NCI-H2196 treated with DMSO at 0.1 percent for 48 hours (cell line): ENCODE measurements at regions not wholly inside any gene's neighbourhood (a gene's known extent, or its start where the extent isn't known, plus 50 kb on each side); places are given as distances from the start of the nearest gene placed in this dataset.

Experiments used
- DNase-seq: peaks from one replicate; lab custom pipeline; 2025; ENCODE audit not compliant: unreplicated experiment; lab: John Stamatoyannopoulos, UW

DNA sequence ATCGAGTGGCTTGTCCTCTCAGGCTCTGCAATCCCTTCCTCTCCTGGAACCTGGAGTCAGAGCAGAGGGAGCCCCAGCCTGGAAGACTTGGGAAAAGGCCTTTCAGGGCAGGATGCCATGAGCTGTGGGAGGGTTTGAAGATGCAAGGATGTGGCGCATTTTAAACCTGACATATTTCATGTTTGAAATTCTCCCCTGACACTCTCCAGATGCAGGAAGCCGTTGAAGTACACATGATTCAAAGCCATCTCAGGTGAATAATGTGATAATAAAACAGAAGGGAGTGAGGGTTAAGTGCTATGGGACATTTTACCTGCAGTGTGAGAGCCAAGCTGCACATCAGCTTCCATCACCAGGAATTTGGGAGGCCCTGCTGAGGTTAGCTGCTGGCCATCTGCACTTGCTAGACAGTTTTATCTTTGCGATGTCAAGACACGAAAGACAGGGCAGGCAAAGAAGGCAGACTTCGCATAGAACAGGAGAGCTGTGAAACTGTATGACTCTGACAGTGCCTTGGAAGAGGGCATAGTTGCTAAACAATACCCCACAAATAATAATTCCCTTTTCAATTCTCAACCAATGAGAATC lies 159.1 kb upstream of the GDF10 start:
- no peak for DNase-seq

DNA sequence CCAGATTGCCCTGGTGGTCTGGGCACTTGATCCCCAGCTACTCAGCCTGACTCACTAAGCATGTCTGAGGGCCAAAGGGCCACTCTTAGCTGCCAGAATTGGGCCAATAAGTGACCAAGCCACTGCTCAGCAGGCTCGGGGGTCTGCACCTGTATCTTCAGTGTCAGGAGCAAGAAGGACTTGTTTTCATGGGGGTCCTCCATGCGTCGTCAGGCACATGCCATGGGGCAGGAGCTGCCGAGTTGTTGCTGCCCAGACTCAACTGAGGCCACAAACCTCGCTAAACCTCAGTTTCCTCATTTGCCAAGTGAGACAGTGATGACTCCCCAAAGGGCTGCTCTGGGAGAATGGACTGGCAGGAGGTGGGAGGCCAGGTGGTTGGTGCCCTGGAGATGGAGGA lies 158.6 kb upstream of the GDF10 start:
- no peak for DNase-seq

DNA sequence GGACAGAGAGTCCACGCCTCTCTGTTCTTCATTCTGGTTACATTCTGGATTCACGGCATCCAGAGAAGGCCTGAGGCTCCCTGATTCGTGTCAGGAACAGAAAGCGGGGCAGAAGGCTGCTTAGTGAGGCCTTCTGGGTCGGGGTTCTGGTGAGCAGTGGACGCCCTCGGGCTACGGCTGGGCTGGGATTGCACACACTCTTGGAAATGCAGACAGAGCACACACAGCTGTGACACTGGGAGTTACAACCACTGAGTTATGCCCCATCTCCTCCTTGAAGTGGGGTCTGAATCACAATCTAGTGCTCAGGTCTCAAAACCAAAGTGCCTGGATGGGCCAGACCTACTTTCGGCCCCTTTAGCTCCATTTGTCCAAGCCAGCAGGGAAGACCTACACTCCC lies 156.9 kb upstream of the GDF10 start:
- DNase-seq = no peak

DNA sequence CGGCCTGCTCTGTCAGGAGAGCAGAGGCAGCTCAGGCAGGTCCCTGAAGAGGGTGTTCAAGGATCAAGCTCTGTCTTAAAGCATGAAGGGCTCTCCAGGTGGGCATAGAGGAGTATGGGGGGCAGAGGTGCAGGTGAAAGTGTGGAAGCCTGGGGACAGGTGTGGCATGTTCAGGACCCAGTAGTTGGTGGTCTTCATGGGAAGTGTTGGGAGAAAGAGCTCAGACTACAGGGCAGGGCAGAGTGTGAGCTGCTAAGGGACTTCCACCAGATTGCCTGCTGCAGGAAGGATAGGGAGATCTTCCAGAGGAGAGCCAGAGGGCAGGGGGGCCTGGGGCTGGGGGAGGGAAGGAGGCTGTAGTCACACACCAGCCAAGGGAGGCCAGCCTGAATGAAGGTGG lies 156.5 kb upstream of the GDF10 start:
- no peak for DNase-seq

DNA sequence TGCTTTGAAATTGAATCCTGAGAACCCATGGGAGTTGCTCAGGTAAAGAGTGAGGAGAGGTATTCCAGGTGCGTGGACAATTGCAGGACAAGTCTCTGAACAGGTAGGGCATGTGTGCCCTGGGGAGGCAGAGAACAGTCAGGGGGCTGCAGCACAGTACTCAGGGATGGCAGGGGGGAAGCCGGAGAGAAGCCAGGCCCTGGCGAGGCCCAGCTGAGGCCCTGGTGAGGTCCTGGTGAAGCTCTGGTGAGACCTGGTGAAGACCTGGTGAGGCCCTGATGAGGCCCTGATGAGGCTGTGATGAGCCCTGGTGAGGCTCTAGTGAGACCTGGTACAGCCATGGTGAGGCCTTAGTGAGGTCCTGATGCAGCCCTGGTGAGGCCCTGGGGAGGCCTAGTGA lies 155.5 kb upstream of the GDF10 start:
- DNase-seq = no peak

DNA sequence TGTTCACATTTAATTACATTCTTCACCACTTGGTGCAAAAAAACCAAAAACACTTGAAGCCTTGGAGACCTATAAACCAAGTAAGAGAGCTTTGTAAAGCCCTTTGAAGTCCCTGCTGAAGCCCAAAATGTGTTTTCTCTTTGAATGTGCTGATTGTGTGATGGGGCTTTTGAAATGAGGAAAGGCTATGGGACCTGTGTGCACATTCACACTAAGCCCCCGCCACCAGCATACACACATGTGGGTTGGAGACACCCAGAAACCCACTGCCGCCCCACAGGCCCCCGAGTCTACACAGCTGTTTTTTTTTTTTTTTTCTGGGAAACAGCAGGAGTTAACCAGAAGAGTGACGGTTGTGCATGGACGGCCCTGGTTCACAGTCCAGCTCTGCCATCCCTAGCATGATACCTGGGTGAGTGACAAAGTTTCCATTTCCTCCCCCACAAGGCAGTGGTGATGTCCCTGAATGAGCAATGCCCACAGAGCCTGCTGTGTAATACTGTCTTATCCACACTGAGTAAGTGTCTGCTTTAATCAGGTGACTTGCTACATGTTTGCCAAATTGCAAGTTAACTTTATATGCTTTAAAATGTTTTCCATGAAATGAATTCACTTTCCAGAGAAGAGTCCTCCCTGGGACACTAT lies 154.6 kb upstream of the GDF10 start:
- DNase-seq = no peak

DNA sequence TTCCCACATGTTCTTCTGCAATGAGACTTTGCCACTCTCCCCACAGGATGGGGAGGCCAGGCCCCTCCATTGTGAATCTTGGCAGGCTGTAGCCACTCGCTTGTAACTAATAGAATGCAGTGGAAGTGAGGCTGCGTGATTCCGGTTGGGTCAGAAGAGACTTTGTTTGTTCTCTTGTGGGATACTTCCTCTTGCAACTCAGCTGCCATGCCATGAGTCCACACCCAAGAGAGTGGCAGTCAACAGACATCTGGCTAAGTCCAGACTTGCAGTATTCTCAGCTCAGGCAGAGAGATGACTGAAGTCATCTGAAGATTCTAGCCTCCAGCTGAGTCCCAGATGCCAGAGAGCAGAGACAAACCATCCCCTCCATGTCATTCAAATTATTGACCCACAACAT lies 153.4 kb upstream of the GDF10 start:
- no peak for DNase-seq

DNA sequence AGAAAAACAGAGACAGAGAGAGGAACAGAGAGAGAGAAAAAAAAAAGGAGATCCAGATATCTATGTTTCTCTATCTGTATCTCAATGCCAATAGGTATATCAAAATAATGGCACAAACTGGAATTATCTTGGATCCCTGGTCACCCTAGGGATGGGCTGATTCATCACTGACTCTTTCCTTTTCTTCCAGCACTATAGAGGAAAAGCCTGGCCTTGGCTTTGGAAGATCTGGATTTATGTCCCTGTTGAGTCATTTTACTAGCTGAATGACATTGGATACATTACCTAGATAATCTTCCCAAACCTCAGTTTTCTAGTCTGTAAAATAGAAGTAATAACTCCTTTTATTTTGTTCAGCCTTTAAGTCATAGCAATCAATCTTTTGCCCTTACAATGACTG lies 152.8 kb upstream of the GDF10 start:
- DNase-seq = no peak

DNA sequence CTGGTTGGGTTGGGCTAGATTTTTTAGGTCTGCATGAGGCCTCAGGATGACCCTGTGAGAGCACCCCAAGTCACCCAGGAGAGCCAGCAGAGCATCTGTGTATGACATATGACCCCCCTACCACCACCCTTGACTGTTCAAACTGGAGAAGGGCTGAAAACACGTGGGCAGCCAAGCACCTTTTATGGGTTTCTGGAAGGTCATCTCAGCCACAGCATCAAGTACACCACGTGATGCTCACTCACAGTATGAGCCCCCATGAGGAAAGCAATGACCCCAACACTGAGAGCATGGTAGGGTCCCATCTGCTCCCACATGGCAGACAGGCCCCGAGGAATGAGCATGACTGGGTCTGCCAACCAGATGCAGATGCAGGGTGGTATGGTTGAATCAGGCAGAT lies 149.4 kb upstream of the GDF10 start:
- DNase-seq = no peak

DNA sequence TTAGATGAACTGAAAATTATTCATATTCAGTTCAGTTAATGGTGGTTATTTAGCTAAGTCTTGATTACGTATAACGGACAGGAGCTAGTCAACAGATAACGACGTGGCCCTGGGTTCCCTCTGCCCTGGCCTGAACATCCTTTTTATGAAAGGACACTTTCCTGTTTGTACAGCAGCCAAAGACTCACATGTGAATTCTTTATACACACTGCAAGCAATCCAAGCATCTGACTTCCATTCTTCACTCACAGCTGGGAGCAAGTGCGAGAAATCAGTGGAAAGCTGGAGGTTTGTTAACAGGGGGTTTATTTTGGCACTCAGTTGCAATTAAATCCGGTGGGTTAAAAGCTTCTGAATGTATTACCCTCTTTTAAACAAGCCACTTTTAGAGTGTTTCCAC lies 148.1 kb upstream of the GDF10 start:
- DNase-seq = no peak

DNA sequence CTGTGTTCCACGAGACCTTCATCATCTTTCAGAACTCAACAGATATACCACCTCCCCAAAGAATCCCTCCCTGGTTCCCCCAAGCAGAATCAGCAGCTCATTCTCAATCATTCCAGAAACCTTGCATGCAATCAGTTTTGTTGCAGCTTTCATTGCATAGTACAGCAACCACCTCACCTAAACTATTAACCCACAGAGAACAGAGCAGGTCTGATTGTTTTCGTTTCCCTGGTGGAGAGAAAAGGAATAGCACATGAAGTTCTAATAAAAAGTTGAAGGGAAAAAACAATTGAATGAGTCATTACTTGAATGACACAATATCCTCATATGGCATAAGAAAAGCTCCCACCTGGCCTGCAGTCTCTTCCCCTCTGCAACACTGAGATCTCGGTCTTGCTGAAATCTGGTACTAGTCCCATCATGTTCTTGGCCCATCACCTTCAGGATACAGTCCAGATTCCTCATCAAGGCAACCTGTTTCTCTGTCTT lies 147.1 kb upstream of the GDF10 start:
- no peak for DNase-seq

DNA sequence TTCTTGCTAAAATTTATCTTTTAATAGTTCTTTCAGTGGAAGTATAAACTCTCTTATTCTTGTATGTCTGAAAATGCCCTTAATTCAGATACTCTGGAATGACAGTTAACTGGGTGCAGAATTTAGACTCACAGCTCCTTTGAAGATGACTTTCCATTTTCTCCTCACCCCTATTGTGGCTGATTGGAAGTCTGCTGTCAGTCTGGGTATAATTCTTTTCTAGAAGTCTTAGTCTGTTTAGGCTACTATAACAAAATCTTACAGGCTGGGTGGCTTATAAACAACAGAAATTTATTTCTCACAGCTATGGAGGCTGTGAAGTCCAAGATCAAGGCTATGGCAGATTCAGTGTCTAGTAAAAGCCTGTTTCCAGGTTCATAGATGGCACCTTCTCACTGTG lies 145.2 kb upstream of the GDF10 start:
- DNase-seq = no peak

DNA sequence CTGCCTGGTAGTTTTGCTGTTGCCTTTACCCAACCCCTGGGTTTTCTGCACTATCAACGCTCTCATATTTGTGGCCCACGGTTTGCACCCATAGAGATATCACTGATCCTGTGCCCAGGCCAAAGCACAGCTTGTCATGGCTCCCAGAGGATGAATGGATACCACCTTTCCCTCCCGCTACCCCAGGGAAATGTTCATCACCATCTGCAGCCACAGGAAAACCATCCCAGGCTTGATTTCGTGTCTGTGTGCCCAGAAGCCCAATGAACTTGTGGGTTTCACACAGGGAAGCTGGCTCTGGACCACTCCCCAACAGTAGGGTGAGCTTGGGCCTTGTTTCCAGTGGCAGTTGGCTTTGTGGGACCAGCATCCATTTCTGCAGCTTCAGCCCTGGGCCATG lies 143.1 kb upstream of the GDF10 start:
- DNase-seq = no peak

DNA sequence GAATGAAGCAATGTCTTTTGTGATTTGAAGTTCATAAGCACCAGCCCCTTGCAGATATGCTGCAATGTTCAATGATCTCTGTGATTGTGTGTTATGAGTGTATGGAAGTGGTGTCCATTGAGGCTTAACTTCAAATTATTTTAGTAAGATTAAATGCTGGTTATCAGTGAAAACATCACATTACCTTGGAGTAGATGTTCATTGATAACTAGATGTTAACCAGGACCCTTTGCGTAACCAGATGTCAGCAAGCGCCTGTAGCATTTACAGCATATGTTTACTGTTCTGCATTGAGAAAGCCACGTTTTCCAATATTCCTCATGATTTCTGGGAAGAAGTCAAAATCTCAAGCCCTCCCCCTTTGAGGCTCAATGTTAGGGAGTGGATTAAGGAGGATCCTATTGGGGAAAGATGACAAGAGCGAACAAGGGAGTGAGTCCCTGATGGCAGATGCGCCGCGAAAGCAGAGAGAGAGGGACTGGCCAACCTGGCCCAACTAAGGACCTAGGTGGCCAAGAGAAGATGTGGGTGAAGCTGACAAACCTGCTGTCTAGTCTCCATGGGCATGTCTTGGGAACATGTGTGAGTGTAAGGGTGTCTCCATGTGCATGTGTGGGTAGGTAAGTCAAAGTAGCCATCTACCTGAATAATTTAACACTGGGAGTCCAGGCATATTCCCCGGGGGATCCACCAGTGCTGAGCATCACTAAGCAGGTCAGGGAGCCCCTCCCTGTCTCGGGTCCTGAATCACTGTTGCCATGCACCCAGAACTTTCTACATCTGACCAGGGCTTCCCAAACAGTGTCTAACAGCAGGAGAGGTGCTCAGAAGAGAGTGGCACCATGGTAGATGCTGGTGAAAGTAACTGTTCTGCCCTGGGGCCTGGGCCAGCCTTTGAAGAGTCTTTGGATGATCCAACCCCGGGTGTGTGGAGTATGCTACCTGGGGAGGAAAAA lies 141.6 kb upstream of the GDF10 start:
- DNase-seq = no peak

DNA sequence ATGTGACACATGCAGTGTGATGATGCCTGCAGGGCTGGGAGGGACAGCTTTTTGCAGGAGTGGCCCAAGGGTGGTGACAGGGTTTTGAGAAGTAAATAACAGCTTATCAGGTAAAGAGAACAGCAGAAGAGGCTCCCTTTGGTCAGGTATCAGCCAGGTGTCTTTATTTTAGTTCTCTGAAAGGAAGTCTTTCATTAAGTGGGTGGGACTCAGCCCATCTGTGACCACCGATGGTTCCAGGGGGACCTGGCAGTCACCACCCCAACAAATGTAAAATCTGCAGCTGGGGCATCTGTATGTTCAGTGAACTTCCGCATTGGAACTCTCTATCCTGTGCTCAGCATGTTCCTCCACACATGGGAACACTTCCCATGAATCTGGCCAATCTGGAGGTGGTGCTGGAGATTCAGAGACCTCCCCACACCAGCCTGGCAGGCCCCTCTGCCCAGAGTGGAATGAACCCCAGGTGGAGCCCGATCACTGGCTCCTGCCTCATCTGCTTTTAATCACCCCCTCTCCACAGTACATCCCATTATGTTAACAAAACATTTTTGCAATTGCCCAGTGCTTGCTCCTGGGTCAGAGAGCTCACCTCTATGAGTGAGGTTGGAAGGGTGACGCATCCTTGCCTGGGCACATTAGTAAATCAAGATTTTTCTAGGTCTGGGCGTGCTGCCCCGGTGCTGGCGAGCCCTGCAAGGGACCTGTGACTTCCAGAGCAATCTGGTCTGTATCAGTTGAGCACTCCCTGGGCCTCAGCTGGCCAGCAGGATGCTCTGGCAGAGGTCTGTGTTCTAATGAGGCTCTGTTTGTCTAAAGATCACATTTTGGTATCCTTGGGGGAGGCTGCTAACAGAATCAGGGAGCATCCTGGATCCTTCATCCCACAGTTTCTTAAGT lies 140.4 kb upstream of the GDF10 start:
- DNase-seq = no peak

DNA sequence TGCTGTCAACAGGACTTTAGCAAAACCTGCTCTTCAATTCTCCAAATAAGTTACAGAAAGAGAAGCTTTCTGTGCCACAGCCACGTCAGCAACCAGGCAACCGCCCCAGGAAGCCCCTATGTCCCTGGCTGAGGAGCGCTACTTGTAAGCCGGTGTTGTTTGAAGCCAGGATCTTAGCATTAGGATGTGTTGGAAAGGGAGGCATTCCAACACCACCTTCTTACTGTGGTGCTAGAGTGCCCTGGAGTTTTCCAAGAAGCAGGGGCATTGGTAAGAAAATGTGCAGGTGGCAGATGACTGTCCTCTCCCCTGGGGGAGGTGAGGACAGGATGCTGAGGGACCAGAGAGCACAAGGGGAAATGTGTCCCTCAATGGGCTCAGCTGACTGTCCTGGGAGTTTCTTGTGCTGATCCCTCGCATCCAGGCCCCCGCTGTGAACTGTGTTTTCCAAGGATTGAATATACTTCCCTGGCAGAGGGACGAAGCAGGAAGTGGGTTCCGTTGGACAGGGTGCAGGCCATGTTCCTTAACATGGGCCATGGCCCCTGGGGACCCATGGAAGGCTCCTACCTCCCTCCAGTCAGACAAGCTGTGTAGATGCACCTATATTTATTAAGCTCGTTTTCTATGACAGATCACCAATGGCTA lies 139.6 kb upstream of the GDF10 start:
- DNase-seq = no peak

DNA sequence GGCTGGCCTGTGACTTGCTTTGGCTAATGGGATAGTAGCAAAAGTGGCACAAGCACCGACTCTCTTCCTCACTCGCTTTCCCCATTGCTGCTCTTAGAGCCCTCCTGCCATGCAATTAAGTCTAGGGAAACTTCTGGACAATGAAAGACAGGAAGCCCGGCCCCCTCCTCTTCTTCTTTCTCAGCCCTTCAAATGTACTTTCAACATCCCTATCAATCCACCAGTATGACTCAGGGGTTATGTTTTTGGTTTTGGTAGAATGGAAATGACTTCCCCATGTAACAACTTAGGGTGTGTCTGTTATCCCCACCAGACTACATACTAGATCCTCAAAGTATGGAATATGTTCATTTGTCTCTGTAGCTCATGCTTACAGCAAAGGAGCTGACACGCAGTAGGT lies 139.0 kb upstream of the GDF10 start:
- no peak for DNase-seq

DNA sequence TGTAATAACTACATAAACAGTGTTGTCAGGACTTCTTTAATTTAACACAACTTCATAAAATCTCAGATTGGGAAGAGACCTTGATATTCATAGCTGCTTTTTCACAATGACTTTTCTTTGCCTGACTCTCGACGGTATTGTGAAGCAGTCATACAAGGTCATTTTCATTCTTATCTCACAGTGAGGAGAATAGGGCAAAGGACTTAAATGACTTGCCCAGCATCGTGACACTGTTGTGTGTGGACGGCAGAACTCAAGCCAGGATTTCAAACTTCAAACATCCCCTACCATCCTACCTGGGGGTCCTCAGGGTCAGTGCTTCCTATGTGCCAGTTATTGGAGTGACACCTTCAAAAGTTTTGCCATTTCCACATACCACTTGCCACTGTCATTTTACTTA lies 138.5 kb upstream of the GDF10 start:
- DNase-seq = no peak

DNA sequence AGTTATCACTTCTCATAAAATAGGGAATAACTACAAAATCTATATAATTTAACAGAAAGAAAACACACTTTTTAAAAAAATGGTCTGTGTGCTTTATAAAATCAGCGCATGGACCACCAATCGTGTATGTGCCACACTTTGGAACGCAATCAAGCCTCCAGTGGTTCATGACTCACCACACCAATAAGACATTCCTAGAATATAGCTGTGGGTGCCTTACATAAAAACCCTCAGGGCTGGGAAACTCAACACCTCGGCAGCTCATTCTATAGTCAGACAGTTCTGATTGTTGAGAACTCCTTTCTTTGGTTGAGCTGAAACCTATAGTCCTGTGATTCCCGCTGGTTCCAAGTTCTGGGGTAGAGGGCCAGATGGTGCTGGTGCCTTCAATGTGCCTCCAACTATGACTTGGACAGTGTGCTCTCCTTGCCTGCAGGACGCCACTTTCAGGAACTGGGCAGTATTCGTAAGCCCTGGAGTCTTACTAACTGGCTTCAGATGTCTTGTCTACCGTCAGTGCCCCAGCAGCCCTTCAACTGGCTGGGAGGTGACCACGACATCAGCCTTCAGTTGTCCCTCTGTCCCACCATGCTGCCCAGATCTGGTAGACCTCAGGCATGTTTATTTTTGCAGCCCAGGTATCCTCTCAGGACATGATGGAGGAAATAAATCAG lies 135.7 kb upstream of the GDF10 start:
- no peak for DNase-seq

DNA sequence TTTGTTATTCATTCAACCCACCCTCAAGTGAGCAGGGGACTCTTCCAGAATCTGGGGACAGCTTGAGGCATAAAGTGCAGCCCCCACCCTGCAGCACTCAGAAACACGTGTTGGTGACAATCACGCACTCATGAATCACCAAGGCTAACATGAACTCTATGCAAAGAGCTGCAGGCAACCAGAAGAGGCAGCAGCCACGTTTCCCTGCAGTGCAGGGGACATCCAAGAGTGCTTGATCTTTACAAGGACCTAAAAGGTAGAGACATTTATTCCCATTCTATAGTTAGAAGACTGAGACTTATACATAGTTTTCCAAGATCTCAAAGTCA lies 135.2 kb upstream of the GDF10 start:
- no peak for DNase-seq
